Adipocyte (in vitro differentiated cells): ENCODE measurements at regions not wholly inside any gene's neighbourhood (a gene's known extent, or its start where the extent isn't known, plus 50 kb on each side); places are given as distances from the start of the nearest gene placed in this dataset.
A peak's percentile ranks its signal among the peaks of the same experiment; 100 is the strongest.

ENCODE experiments used
- DNase-seq: peaks from one replicate; pipeline ENCODE4 v3.0.0-alpha.2; 2015; ENCODE audit warnings: low read depth
- H3K27me3 ChIP-seq: replicated peaks from 2 replicates; pipeline ENCODE4 v1.7.0; 2013; ENCODE audit warnings: mild to moderate bottlenecking, low read length, moderate library complexity; ENCODE audit not compliant: control insufficient read depth, insufficient read depth
- H3K36me3 ChIP-seq: 2 replicates; pipeline ENCODE4 v1.7.0; 2013; ENCODE audit warnings: low read length, mild to moderate bottlenecking, moderate library complexity; ENCODE audit not compliant: control insufficient read depth, insufficient read depth, severe bottlenecking
- H3K4me1 ChIP-seq: 2 replicates; pipeline ENCODE4 v1.7.0; 2013; ENCODE audit warnings: mild to moderate bottlenecking, low read length, moderate library complexity; ENCODE audit not compliant: control insufficient read depth, insufficient read depth
- H3K4me3 ChIP-seq: 2 replicates; pipeline ENCODE4 v1.7.0; 2013; ENCODE audit warnings: mild to moderate bottlenecking, low read length, moderate library complexity
- H3K9ac ChIP-seq: 2 replicates; pipeline ENCODE4 v1.7.0; 2013; ENCODE audit warnings: mild to moderate bottlenecking, low read length, moderate library complexity
- H3K9me3 ChIP-seq: 2 replicates; pipeline ENCODE4 v1.7.0; 2013; ENCODE audit warnings: mild to moderate bottlenecking, low read length, moderate library complexity; ENCODE audit not compliant: control insufficient read depth

DNA sequence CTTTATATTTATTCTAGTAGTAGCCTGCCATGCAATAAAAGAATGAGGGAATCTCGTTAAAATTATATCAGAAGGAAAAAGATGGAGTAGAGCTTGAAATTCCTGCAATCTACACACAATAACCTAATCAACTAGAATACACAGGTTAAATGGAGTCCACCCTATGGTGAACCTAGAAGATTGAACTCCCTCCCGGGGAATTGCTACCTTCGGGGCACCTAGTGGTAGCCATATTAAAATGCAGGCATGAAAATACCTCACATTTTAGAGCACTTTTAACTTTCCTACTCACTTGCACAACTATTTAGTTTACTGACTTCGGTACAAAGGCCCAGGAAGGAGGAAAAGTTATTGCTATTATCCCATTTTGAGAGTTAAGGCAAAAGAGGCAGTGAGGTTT lies 174.5 kb downstream of the SS18 start:
- peaks cover 2% of the 10 kb centered on the region for H3K27me3 ChIP-seq
- H3K4me1 ChIP-seq = peaks cover 5% of the 10 kb centered on the region
- H3K9me3 ChIP-seq = no peaks in the 10 kb centered on the region
- H3K4me3 ChIP-seq = no peak overlapping the region
- H3K36me3 ChIP-seq = no peaks in the 10 kb centered on the region
- no peak for DNase-seq
- no peak overlapping the region for H3K9ac ChIP-seq

DNA sequence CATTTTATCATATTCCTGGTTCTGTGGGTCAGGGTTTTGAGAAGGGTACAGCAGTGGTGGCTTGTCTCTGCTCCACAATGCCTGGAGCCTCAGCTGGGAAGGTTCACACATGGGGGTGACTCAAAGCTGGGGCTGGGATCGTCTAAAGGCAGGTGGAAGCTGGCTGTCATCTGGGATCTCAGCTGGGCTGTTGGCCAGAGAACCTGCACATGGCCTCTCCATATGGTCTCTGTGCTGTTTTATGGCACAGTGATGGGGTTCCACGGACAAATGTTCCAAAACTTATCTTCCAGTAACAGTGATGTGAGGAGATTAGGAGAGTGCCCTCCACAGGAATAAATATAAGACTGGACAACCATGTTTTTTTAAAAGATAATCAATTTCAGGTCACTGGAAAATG lies 191.4 kb downstream of the SS18 start:
- Histone ChIP-seq H3K4me1 (no peaks in the 10 kb centered on the region), H3K9me3 (peaks cover 8% of the 10 kb centered on the region), H3K9ac (no peak overlapping the region), H3K4me3 (no peak overlapping the region), H3K36me3 (no peaks in the 10 kb centered on the region), H3K27me3 (no peaks in the 10 kb centered on the region)
- DNase-seq = no peak

GRCh38 chr18:25896956-25897355 lies 193.5 kb downstream of the SS18 start:
- peaks cover 8% of the 10 kb centered on the region for H3K9me3 ChIP-seq
- no peaks in the 10 kb centered on the region for H3K27me3 ChIP-seq
- no peak for DNase-seq
- H3K9ac ChIP-seq = no peak overlapping the region
- H3K4me1 ChIP-seq = no peaks in the 10 kb centered on the region
- H3K4me3 ChIP-seq = no peak overlapping the region
- no peaks in the 10 kb centered on the region for H3K36me3 ChIP-seq

DNA sequence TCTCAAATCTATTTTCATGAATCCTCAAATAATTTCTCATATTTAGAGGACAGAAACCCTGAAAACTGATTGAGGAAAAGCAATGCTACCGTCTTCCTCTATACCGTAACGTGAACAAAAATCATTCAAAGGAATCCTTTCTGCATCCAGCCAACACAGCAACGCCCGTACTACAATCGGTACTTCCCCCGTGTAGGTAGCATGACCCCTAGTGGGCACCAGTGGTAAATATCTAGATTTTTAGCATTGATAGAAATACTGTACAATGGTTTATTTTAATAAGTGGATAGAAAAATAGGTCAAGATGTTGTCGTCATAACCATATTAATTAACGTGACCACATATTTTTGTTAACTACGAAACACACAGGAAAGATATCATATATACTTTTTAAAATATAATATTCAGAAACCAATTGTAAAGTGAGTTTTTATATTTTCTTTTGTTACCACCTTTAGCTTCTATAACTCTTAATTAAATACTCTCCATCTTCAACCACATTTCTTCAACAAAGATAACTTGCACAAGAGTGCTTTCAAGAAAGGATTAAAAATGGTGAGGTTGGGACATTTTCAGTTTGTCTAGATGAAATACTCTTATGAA lies 194.1 kb downstream of the SS18 start:
- peak; percentile 75 for DNase-seq
- Histone ChIP-seq H3K36me3 (no peaks in the 10 kb centered on the region), H3K9me3 (peaks cover 7% of the 10 kb centered on the region), H3K27me3 (no peaks in the 10 kb centered on the region), H3K4me3 (no peak overlapping the region), H3K9ac (no peak overlapping the region), H3K4me1 (no peaks in the 10 kb centered on the region)

DNA sequence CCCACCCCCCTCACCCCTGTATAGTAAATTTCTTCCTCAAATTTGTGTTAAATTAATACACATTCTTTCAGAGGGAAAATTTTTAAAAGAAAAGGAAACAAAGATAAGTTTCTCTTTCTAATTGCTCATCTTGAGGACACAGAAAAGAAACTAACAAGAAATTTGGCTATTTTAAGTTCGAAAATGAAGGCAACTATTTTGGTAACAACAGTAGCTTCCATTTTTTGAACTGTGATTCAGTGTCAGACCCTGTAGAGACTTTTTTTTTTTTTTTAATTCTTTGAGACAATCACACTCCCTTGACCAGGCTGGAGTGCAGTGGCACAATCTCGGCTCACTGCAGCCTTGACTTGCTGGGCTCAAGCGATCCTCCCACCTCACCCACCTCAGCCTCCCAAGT lies 194.9 kb downstream of the SS18 start:
- no peaks in the 10 kb centered on the region for H3K27me3 ChIP-seq
- no peak for DNase-seq
- H3K9me3 ChIP-seq = no peaks in the 10 kb centered on the region
- no peak overlapping the region for H3K4me3 ChIP-seq
- H3K36me3 ChIP-seq = no peaks in the 10 kb centered on the region
- H3K9ac ChIP-seq = no peak overlapping the region
- no peaks in the 10 kb centered on the region for H3K4me1 ChIP-seq

GRCh38 chr18:25886283-25886682 lies 204.1 kb downstream of the SS18 start:
- Histone ChIP-seq H3K4me3 (no peak overlapping the region), H3K27me3 (peaks cover 6% of the 10 kb centered on the region), H3K9ac (no peak overlapping the region), H3K4me1 (no peaks in the 10 kb centered on the region), H3K36me3 (no peaks in the 10 kb centered on the region), H3K9me3 (peaks cover 16% of the 10 kb centered on the region)
- no peak for DNase-seq

GRCh38 chr18:25883091-25883490 lies 207.3 kb downstream of the SS18 start:
- DNase-seq = no peak
- Histone ChIP-seq H3K9ac (no peak overlapping the region), H3K9me3 (peaks cover 16% of the 10 kb centered on the region), H3K4me1 (no peaks in the 10 kb centered on the region), H3K27me3 (peaks cover 14% of the 10 kb centered on the region), H3K4me3 (no peak overlapping the region), H3K36me3 (no peaks in the 10 kb centered on the region)

GRCh38 chr18:25881149-25881548 lies 209.3 kb downstream of the SS18 start:
- H3K4me1 ChIP-seq = no peaks in the 10 kb centered on the region
- peaks cover 16% of the 10 kb centered on the region for H3K27me3 ChIP-seq
- peaks cover 6% of the 10 kb centered on the region for H3K9me3 ChIP-seq
- DNase-seq = no peak
- no peak overlapping the region for H3K4me3 ChIP-seq
- no peaks in the 10 kb centered on the region for H3K36me3 ChIP-seq
- no peak overlapping the region for H3K9ac ChIP-seq

- Histone ChIP-seq H3K4me3 (no peak overlapping the region), H3K36me3 (no peaks in the 10 kb centered on the region), H3K9ac (no peak overlapping the region), H3K9me3 (no peaks in the 10 kb centered on the region), H3K27me3 (peaks cover 16% of the 10 kb centered on the region), H3K4me1 (no peaks in the 10 kb centered on the region)
- no peak for DNase-seq
These were observed 210.0 kb downstream of the SS18 start for GRCh38 chr18:25880441-25880840.

DNA sequence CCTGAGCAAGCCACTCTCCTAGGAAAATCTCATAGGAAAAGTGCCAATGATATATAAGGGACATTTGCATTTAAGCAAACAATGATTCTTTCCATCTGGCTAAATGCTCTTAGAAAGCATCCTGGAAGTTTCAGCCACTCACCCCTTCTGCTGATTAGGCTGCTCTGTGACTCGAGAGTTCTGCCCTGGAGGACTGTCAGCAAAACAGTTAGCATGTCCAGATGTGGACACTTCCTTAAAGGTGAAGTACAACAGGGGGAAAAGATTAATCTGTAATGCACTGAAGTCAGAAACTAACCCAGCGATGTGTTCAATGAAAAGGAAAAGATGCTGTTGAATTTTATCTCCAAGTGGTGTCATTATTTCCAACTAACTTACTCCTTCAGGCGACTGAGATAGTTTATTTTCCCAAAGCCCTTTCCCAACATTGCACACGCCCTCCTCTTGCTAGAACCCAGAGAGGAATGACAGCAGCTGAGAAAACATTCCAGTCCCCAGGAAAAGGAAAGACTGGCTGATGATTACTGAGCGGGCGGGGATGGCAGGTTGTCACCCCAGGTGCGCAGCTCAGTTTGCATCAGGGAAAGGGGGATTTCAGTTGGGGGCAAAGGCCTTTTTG lies 214.0 kb downstream of the SS18 start:
- H3K9ac ChIP-seq = no peak overlapping the region
- peaks cover 15% of the 10 kb centered on the region for H3K27me3 ChIP-seq
- peaks cover 8% of the 10 kb centered on the region for H3K9me3 ChIP-seq
- H3K36me3 ChIP-seq = no peaks in the 10 kb centered on the region
- DNase-seq = no peak
- no peaks in the 10 kb centered on the region for H3K4me1 ChIP-seq
- H3K4me3 ChIP-seq = no peak overlapping the region

DNA sequence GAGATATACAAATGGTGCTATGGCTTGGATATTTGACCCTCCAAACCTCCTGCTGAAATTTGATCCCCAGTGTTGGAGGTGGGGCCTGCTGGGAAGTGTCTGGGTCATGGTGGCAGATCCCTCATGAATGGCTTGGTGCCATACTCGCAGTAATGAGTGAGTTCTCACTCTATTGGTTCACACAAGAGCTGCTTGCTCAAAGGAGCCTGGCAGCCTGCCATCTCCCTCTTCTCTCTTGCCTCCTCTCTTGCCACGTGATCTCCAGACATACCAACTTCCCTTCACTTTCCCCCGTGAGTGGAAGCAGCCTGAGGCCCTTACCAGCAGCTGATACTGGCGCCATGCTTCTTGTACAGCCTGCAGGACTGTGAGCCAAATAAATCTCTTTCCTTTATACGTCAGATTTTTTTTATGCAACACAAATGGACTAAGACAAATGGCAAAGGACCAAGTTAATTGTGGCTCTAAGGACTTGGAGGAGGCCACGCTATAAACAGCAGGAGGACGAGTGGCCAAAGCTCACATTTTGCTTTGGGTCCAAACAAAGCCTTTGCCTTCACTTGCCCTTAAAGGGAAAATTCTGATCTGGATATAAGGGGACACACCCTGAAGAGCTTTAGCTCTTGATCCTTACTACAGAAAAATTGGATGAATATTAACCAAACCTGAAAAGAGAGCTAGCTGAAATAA lies 214.7 kb downstream of the SS18 start:
- Histone ChIP-seq H3K36me3 (no peaks in the 10 kb centered on the region), H3K4me3 (no peak overlapping the region), H3K27me3 (peaks cover 15% of the 10 kb centered on the region), H3K9ac (no peak overlapping the region), H3K4me1 (no peaks in the 10 kb centered on the region), H3K9me3 (peaks cover 8% of the 10 kb centered on the region)
- no peak for DNase-seq
